Mesendoderm (in vitro differentiated cells): ENCODE measurements at regions not wholly inside any gene's neighbourhood (a gene's known extent, or its start where the extent isn't known, plus 50 kb on each side); places are given as distances from the start of the nearest gene placed in this dataset.

Experiments used
- DNase-seq: peaks from one replicate; pipeline ENCODE4 v3.0.0; 2013
- H2AK5ac ChIP-seq: 2 replicates; pipeline ENCODE4 v1.6.1; 2013; ENCODE audit warnings: low read length, inconsistent platforms
- H2BK120ac ChIP-seq: 2 replicates; pipeline ENCODE4 v1.6.1; 2013; ENCODE audit warnings: low read depth, mild to moderate bottlenecking, low read length, moderate library complexity, mixed read lengths
- H2BK15ac ChIP-seq: replicated peaks from 2 replicates; pipeline ENCODE4 v1.6.1; 2013; ENCODE audit warnings: low read depth, mild to moderate bottlenecking, moderate library complexity
- H2BK5ac ChIP-seq: 2 replicates; pipeline ENCODE4 v1.6.1; 2013; ENCODE audit warnings: low read length, inconsistent platforms
- H3K18ac ChIP-seq: 2 replicates; pipeline ENCODE4 v1.6.1; 2013; ENCODE audit warnings: mild to moderate bottlenecking, low read length, mixed read lengths
- H3K23ac ChIP-seq: one replicate; pipeline ENCODE4 v1.6.1; 2013; ENCODE audit warnings: low read length
- H3K27ac ChIP-seq: 2 replicates; pipeline ENCODE4 v1.5.1; 2013; ENCODE audit warnings: low read depth, mild to moderate bottlenecking, inconsistent platforms, low read length, moderate library complexity
- H3K27me3 ChIP-seq: 2 replicates; pipeline ENCODE4 v1.6.1; 2013; ENCODE audit warnings: low read length, control low read depth, mild to moderate bottlenecking, inconsistent platforms; ENCODE audit not compliant: insufficient read depth, poor library complexity
- H3K36me3 ChIP-seq: 2 replicates; pipeline ENCODE4 v1.6.1; 2013; ENCODE audit warnings: low read length, inconsistent platforms; ENCODE audit not compliant: control insufficient read depth, insufficient read depth
- H3K4ac ChIP-seq: one replicate; pipeline ENCODE4 v1.6.1; 2013; ENCODE audit warnings: low read depth, mild to moderate bottlenecking, low read length, moderate library complexity
- H3K4me1 ChIP-seq: 2 replicates; pipeline ENCODE4 v1.6.1; 2013; ENCODE audit warnings: low read depth, low read length, inconsistent platforms; ENCODE audit not compliant: control insufficient read depth
- H3K4me2 ChIP-seq: 2 replicates; pipeline ENCODE4 v1.6.1; 2013; ENCODE audit warnings: low read length
- H3K4me3 ChIP-seq: 2 replicates; pipeline ENCODE4 v1.5.1; 2013; ENCODE audit warnings: mild to moderate bottlenecking, low read length
- H3K56ac ChIP-seq: one replicate; pipeline ENCODE4 v1.6.1; 2013; ENCODE audit warnings: low read length
- H3K79me1 ChIP-seq: 2 replicates; pipeline ENCODE4 v1.6.1; 2013; ENCODE audit warnings: low read length, inconsistent platforms
- H3K79me2 ChIP-seq: 2 replicates; pipeline ENCODE4 v1.6.1; 2013; ENCODE audit warnings: mild to moderate bottlenecking, low read length; ENCODE audit not compliant: control insufficient read depth, insufficient read depth
- H3K9ac ChIP-seq: 2 replicates; pipeline ENCODE4 v1.6.1; 2013; ENCODE audit warnings: low read length, inconsistent platforms
- H4K5ac ChIP-seq: one replicate; pipeline ENCODE4 v1.6.1; 2013; ENCODE audit warnings: low read length
- H4K8ac ChIP-seq: one replicate; pipeline ENCODE4 v1.6.1; 2013; ENCODE audit warnings: low read depth, mild to moderate bottlenecking, control low read depth, low read length, moderate library complexity
- WGBS: extraction: QIAGEN DNeasy Blood & Tissue Kit; methylation state at CpG from one replicate; pipeline ENCODE4 v1.1.7; 2013; ENCODE audit warnings: low lambda C conversion rate, missing lambda C conversion rate; ENCODE audit not compliant: insufficient coverage; ENCODE audit errors: extremely low coverage; 5-methylcytosine and 5-hydroxymethylcytosine counted together

DNA sequence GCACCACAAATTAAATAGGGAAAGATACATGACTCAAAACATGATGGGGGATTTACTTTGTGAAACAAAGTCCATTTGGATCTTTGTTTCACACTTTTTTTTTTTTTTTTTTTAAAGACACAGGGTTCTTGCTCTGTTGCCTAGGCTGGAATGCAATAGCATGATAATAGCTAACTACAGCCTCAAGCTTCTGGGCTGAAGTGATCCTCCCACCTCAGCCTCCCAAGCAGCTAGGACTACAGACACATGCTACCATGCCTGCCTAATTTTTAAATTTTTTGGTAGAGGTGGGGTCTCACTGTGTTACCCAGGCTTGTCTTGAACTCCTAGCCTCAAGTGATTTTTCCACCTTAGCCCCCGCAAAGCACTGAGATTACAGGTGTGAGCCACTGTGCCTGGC is 172.6 kb upstream of the KLF14 start:
- Histone ChIP-seq H3K4ac (no peak overlapping the region), H2AK5ac (no peak overlapping the region), H4K8ac (no peak overlapping the region), H3K9ac (no peak overlapping the region), H3K4me2 (no peak overlapping the region), H2BK120ac (no peak overlapping the region), H4K5ac (no peak overlapping the region), H3K79me1 (no peaks in the 10 kb centered on the region), H3K27ac (no peak overlapping the region), H3K4me1 (peaks cover 3% of the 10 kb centered on the region), H2BK15ac (no peak overlapping the region), H3K27me3 (no peaks in the 10 kb centered on the region), H2BK5ac (no peak overlapping the region), H3K56ac (no peak overlapping the region), H3K36me3 (no peaks in the 10 kb centered on the region), H3K79me2 (no peaks in the 10 kb centered on the region), H3K4me3 (no peak overlapping the region), H3K18ac (no peak overlapping the region), H3K23ac (no peak overlapping the region)
- no CpG with 5 or more reads among the region's 1 CpG for WGBS
- DNase-seq, result no peak

DNA sequence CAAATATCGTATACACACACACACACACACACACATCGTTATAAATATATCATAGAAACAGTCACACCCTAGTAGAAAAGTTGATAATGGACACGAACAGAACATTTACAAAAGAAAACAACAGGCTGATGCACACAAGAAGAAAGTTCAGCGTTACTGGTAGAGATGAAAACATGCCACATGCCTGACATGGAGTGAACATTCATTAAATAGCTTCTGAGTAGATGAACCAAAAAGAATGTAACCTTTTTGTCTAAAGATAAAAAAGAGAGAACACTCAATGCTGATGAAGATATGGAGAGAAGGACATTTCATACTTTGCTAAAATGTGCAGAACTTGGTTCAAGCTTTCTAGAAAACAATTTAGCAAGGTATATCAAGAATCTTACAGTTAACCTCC is 173.4 kb upstream of the KLF14 start:
- no peak overlapping the region for H3K27ac ChIP-seq
- H3K9ac ChIP-seq, result no peak overlapping the region
- no peak overlapping the region for H3K4ac ChIP-seq
- no peak for DNase-seq
- no peak overlapping the region for H2AK5ac ChIP-seq
- H3K27me3 ChIP-seq, result no peaks in the 10 kb centered on the region
- WGBS, result no CpG with 5 or more reads among the region's 4 CpGs
- H3K4me3 ChIP-seq, result no peak overlapping the region
- H3K79me2 ChIP-seq, result no peaks in the 10 kb centered on the region
- peaks cover 3% of the 10 kb centered on the region for H3K4me1 ChIP-seq
- no peak overlapping the region for H4K8ac ChIP-seq
- H2BK120ac ChIP-seq, result no peak overlapping the region
- no peak overlapping the region for H2BK15ac ChIP-seq
- H3K79me1 ChIP-seq, result no peaks in the 10 kb centered on the region
- no peak overlapping the region for H4K5ac ChIP-seq
- H3K56ac ChIP-seq, result no peak overlapping the region
- H3K23ac ChIP-seq, result no peak overlapping the region
- no peak overlapping the region for H2BK5ac ChIP-seq
- H3K18ac ChIP-seq, result no peak overlapping the region
- H3K36me3 ChIP-seq, result no peaks in the 10 kb centered on the region
- no peak overlapping the region for H3K4me2 ChIP-seq

DNA sequence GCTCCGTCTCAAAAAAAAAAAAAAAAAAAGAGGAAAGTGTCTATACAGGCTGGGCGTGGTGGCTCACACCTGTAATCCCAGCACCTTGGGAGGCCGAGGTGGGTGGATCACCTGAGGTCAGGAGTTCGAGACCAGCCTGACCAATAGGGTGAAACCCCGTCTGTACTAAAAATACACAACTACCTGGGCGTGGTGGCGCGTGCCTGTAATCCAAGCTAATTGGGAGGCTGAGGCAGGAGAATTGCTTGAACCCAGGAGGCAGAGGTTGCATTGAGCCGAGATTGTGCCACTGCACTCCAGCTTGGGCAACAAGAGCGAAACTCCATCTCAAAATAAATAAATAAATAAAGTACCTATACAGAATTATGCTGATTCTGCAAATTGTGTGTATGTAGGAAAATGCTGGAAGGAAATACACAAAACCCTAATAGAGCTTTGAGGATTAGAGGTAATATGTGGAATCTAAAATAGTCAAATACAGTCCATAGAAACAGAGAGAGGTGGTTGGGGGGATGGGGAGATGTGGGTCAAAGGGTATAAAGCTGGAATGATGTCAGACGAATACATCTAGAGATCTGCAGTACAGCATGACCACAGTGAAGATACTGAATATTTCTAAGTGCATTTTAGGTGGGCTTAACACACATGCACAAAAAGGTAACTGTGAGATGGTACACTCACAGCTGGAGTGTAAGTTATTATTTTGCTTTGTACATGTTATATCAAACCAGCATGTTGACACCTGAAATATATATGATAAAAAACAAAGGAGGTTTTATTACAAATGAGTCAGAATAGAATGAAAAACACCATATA is 174.5 kb upstream of the KLF14 start:
- no peak overlapping the region for H3K4me3 ChIP-seq
- no peak overlapping the region for H3K56ac ChIP-seq
- no peak overlapping the region for H2BK120ac ChIP-seq
- no peak overlapping the region for H3K18ac ChIP-seq
- no peaks in the 10 kb centered on the region for H3K79me2 ChIP-seq
- no peak overlapping the region for H3K23ac ChIP-seq
- H3K4ac ChIP-seq, result no peak overlapping the region
- no peak overlapping the region for H3K4me2 ChIP-seq
- H3K4me1 ChIP-seq, result peaks cover 3% of the 10 kb centered on the region
- H2BK5ac ChIP-seq, result no peak overlapping the region
- WGBS, result no CpG with 5 or more reads among the region's 11 CpGs
- H4K5ac ChIP-seq, result no peak overlapping the region
- no peaks in the 10 kb centered on the region for H3K27me3 ChIP-seq
- H4K8ac ChIP-seq, result no peak overlapping the region
- H3K36me3 ChIP-seq, result no peaks in the 10 kb centered on the region
- no peak overlapping the region for H2AK5ac ChIP-seq
- DNase-seq, result no peak
- no peaks in the 10 kb centered on the region for H3K79me1 ChIP-seq
- H3K27ac ChIP-seq, result no peak overlapping the region
- no peak overlapping the region for H2BK15ac ChIP-seq
- H3K9ac ChIP-seq, result no peak overlapping the region

DNA sequence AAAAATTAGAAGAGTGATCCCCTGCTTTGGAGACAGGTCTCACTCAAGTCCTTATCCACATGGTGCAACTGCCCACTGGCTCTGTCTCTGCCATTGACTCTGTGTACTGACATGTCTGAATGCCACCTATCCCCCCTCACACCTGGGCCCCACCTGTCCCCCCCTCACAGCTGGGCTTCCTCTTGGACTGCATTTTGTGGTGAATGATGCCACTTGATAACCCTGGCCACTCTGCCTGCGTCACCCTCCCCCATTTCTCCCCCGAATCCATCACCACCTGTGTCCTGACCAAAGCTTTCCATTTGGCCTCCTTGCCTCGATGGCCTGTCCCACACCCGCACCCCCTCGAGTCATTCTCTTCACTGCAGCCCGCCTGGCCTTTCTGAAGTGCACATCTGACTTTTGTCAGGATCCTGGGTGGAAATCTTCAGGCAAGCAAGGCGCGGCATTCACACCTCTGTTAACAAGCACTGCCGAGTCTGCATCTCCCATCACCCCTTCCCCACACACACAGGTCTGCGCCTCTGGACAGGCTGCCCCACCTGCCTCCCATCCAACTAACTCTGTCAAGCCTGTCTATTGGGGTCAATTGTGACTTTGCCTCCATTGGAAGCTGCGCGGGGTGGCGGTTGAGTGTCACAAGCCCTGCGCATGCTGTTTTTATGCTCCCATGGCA is 175.3 kb upstream of the KLF14 start:
- Histone ChIP-seq H4K8ac (no peak overlapping the region), H3K79me1 (no peaks in the 10 kb centered on the region), H3K36me3 (no peaks in the 10 kb centered on the region), H3K56ac (no peak overlapping the region), H3K18ac (no peak overlapping the region), H3K27ac (no peak overlapping the region), H3K27me3 (no peaks in the 10 kb centered on the region), H2BK5ac (no peak overlapping the region), H3K9ac (no peak overlapping the region), H4K5ac (no peak overlapping the region), H3K4me3 (no peak overlapping the region), H2BK15ac (no peak overlapping the region), H2BK120ac (no peak overlapping the region), H3K4me1 (peaks cover 3% of the 10 kb centered on the region), H3K4ac (no peak overlapping the region), H3K4me2 (no peak overlapping the region), H2AK5ac (no peak overlapping the region), H3K79me2 (no peaks in the 10 kb centered on the region), H3K23ac (no peak overlapping the region)
- no CpG with 5 or more reads among the region's 14 CpGs for WGBS
- no peak for DNase-seq

DNA sequence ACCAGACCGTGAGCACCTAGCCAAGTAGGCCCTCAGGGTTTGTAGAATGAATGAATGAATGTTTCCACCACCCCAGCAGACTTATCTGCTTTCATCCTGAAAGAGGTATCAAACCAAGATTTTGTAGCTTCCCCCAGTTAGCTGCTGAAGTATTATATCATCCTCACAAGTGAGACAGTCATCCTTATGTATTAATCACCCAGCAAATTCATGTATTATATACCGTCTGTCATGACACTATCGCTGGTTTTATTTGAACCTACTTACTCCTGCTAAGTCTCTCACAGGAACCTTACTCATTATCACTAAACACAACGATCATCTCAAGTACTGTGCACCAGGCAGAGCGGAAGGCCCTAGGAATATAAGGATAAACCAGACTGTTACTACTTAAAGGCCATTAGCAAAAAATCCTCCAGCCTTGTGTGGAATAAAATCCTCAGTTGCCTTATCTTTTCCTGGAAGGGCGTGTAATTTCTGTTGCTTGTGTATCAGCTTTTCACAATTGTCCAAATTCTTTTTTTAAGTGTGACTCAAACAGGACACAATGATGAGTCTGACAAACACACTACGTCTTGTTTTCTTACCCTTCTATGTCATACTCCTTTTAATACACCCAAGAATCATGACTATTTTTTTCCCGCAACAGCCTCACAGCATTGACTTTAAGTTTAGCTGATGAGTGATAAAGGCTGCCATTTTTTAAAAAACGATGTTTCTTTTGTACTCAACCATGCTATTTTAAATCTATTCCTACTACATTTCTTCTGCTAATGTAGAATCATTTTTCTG is 176.1 kb upstream of the KLF14 start:
- no peaks in the 10 kb centered on the region for H3K27me3 ChIP-seq
- H2BK120ac ChIP-seq, result no peak overlapping the region
- no peak overlapping the region for H3K4me3 ChIP-seq
- H3K79me2 ChIP-seq, result no peaks in the 10 kb centered on the region
- H3K79me1 ChIP-seq, result no peaks in the 10 kb centered on the region
- no peak overlapping the region for H3K9ac ChIP-seq
- DNase-seq, result no peak
- no peak overlapping the region for H3K23ac ChIP-seq
- no peak overlapping the region for H3K4me2 ChIP-seq
- no peak overlapping the region for H2AK5ac ChIP-seq
- no peak overlapping the region for H2BK5ac ChIP-seq
- no peak overlapping the region for H3K27ac ChIP-seq
- no peak overlapping the region for H2BK15ac ChIP-seq
- H3K36me3 ChIP-seq, result no peaks in the 10 kb centered on the region
- H4K5ac ChIP-seq, result no peak overlapping the region
- peaks cover 3% of the 10 kb centered on the region for H3K4me1 ChIP-seq
- no CpG with 5 or more reads among the region's 9 CpGs for WGBS
- no peak overlapping the region for H3K4ac ChIP-seq
- no peak overlapping the region for H3K18ac ChIP-seq
- H4K8ac ChIP-seq, result no peak overlapping the region
- no peak overlapping the region for H3K56ac ChIP-seq
